Right lobe of liver (tissue), 6 donors: ENCODE measurements at regions not wholly inside any gene's neighbourhood (a gene's known extent, or its start where the extent isn't known, plus 50 kb on each side); places are given as distances from the start of the nearest gene placed in this dataset.

Experiments used
- ATAC-seq, 4 donors: fragments of 200-7000 bp; cut with Tn5 transposase; one replicate each; pipeline ENCODE4 v1.9.1; 2020; ENCODE audit warnings: mild to moderate bottlenecking in 4 of 4, moderate library complexity in 4 of 4
- DNase-seq, 3 donors: peaks; one replicate each; pipeline ENCODE4 v3.0.0-alpha.2; 2020
- H3K27ac ChIP-seq, 3 donors: fragments of 200-600 bp; one replicate each; pipeline ENCODE4 v1.8.0; 2022
- H3K27me3 ChIP-seq, 2 donors: fragments of 200-600 bp; one replicate each; pipeline ENCODE4 v1.8.0; 2022
- H3K36me3 ChIP-seq, 4 donors: fragments of 200-600 bp; sonication (generic) in 1 of 4; one replicate each; pipeline versions ENCODE4 v1.5.1 to v1.8.0; 2017 to 2022; ENCODE audit warnings: control low read depth in 1 of 4
- H3K4me1 ChIP-seq, 4 donors: fragments of 200-600 bp; sonication (generic) in 1 of 4; one replicate each; pipeline versions ENCODE4 v1.5.1 to v1.8.0; 2017 to 2022; ENCODE audit warnings: control low read depth in 1 of 4
- H3K4me3 ChIP-seq, 3 donors: fragments of 200-600 bp; one replicate each; pipeline ENCODE4 v1.8.0; 2022
- H3K9me3 ChIP-seq, 4 donors: fragments of 200-600 bp; sonication (generic) in 1 of 4; one replicate each; pipeline versions ENCODE4 v1.5.1 to v1.8.0; 2017 to 2022; ENCODE audit warnings: control low read depth in 1 of 4
- CTCF ChIP-seq, 4 donors: fragments of 200-600 bp in 3 of 4; fragments of 450-650 bp in 1 of 4; IDR thresholded peaks; one replicate each; pipeline versions ENCODE4 v1.5.1 to v1.8.0; 2016 to 2022; ENCODE audit warnings: antibody characterized with exemption in 4 of 4, mild to moderate bottlenecking in 2 of 4
- POLR2A ChIP-seq: fragments of 450-650 bp; IDR thresholded peaks from one replicate; pipeline ENCODE4 v1.6.1; 2017; ENCODE audit warnings: antibody characterized with exemption, mild to moderate bottlenecking
- WGBS: methylation state at CpG from one replicate; pipeline ENCODE4 v1.1.6; 2018; ENCODE audit warnings: low coverage, low lambda C conversion rate; ENCODE audit not compliant: insufficient coverage; ENCODE audit errors: missing lambda C conversion rate; 5-methylcytosine and 5-hydroxymethylcytosine counted together
- intact Hi-C, 2 donors: fragments of 100-400 bp; cut with DNase I; formaldehyde crosslinking; loops; one replicate each; pipeline versions ENCODE4 v1.11.2 to v1.14.1; 2022
- donor health status: DM: no; HTN: yes; CAD: no.
- donor health status: DM: no; HTN: no; CAD: no.
- donor health status: DM: no; HTN: no; CAD: no.
- donor health status: DM: no; HTN: yes; CAD: no.
- donor health status: DM: no; HTN: yes; CAD: no.

GRCh38 chr5:73280821-73281746 is 108.1 kb downstream of the TMEM174 start:
- DNase-seq (no peak), ATAC-seq (peak; percentile 32 to 78 (median 46))
- WGBS, result 25% methylated on average over 15 of the region's 20 CpGs

GRCh38 chr5:73280386-73280785 is 107.4 kb downstream of the TMEM174 start:
- intact Hi-C loops, result no loop called here
- DNase-seq (no peak), ATAC-seq (no peak)
- no peak for TF ChIP-seq POLR2A
- no peak for TF ChIP-seq CTCF (IDR thresholded peaks at IDR 0.05)
- Histone ChIP-seq H3K27ac (no peak overlapping the region), H3K36me3 (no peaks in the 10 kb centered on the region), H3K27me3 (no peaks in the 10 kb centered on the region), H3K4me1 (no peaks in the 10 kb centered on the region), H3K9me3 (no peaks in the 10 kb centered on the region), H3K4me3 (no peak overlapping the region)
- 57% methylated on average over 2 of the region's 2 CpGs for WGBS

More at GRCh38 chr5:73280821-73281746, 108.1 kb downstream of the TMEM174 start:
- Histone ChIP-seq H3K9me3 (no peaks in the 10 kb centered on the region), H3K27ac (no peak overlapping the region), H3K4me1 (no peaks in the 10 kb centered on the region), H3K4me3 (no peak overlapping the region), H3K27me3 (no peaks in the 10 kb centered on the region), H3K36me3 (no peaks in the 10 kb centered on the region)
- intact Hi-C loops, result no loop called here
- TF ChIP-seq POLR2A (no peak), CTCF (IDR thresholded peaks at IDR 0.05) (no peak)

GRCh38 chr5:73279805-73280204 is 106.8 kb downstream of the TMEM174 start:
- Histone ChIP-seq H3K36me3 (no peaks in the 10 kb centered on the region), H3K4me3 (no peak overlapping the region), H3K9me3 (no peaks in the 10 kb centered on the region), H3K4me1 (no peaks in the 10 kb centered on the region), H3K27ac (no peak overlapping the region), H3K27me3 (no peaks in the 10 kb centered on the region)
- WGBS, result 35% methylated on average over 1 of the region's 1 CpG
- no peak for DNase-seq
- no peak for ATAC-seq
- TF ChIP-seq CTCF (IDR thresholded peaks at IDR 0.05), result no peak
- no peak for TF ChIP-seq POLR2A
- intact Hi-C loops, result no loop called here

GRCh38 chr5:73278693-73279092 is 105.7 kb downstream of the TMEM174 start:
- intact Hi-C loops, result no loop called here
- Histone ChIP-seq H3K4me3 (no peak overlapping the region), H3K36me3 (no peaks in the 10 kb centered on the region), H3K27ac (no peak overlapping the region), H3K27me3 (no peaks in the 10 kb centered on the region), H3K4me1 (no peaks in the 10 kb centered on the region), H3K9me3 (no peaks in the 10 kb centered on the region)
- DNase-seq, result no peak
- no peak for ATAC-seq
- WGBS, result 60% methylated on average over 6 of the region's 6 CpGs
- TF ChIP-seq POLR2A, result no peak
- no peak for TF ChIP-seq CTCF (IDR thresholded peaks at IDR 0.05)
